HG03442 (cell line): ENCODE measurements at regions not wholly inside any gene's neighbourhood (a gene's known extent, or its start where the extent isn't known, plus 50 kb on each side); places are given as distances from the start of the nearest gene placed in this dataset.

Experiments used
- ATAC-seq: cut with Tn5 transposase; IDR thresholded peaks from one replicate; pipeline ENCODE4 v1.9.1; 2021; ENCODE audit warnings: mild to moderate bottlenecking, moderate library complexity; ENCODE audit not compliant: unreplicated experiment

DNA sequence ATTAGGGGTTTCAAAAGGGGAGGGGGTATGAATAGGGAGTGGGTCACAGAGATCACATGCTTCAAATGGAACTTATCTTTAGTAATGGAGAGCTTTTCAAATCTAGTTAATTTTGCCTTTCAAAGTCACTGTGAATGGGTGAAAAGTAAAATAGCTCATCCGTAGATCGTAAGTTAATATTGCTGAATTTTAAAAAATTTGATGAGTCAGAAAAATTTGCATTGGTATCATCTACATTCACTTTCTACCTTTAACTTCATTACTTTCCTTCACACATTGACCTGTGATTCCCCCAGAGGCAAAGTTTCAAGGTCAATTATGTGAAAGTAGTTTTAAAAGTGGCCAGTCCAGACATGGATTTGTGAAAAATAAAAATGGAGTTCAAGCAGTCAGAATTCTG is 139.0 kb upstream of the SLC35B3 start:
- ATAC-seq: no peak

DNA sequence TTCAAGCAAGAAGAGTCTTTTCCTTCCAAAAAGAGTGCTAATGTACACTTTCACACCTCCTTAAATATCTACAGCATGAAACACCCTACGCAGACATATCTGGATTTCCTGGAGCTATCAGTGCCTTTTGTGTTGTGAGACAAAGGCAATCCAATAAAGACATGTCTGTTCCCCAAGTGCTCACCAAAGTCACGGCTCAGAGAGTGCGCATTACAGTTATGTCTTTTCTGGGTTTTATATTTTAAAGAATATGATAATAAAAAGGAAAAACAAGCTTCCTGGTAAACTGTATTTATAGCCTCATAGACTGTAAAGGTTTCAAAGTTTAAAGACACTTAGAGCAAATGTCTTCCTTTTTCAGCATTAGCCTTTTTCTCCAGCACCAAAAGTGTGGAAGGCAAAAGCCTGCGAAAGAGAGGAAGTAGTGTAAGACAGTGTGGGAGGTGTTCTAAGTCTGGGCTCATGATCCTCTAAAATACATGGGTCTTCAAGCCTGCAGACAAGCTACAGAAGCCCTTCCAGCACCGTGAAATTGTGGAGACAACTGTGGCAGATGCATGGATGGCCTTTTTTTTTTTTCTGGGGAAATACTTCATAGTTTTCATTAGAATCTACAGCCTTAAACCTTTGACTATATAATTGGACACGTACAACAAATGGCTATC is 135.0 kb upstream of the SLC35B3 start:
- no peak for ATAC-seq

GRCh38 chr6:8562125-8562524 is 126.8 kb upstream of the SLC35B3 start:
- no peak for ATAC-seq

DNA sequence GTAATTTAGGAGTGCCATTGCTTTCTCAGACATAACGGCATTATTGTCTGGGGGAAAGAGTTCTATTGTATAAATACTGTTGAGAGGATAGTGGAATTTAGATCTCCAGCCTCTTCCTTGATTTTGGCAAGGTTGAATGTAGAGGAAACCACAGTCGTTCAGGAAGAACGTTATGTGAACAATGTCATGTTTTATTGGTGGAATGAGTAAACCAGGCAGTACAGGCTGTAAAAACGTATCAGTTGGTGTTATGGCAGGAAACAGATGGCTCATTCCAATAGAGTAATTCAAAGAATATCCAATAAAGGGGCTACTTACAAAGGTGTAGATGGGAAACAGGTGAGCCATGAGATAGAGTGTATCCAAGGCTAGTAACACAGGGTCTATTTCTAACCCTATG is 123.6 kb upstream of the SLC35B3 start:
- no peak for ATAC-seq

GRCh38 chr6:8557014-8557748 is 121.8 kb upstream of the SLC35B3 start:
- ATAC-seq: no peak

- ATAC-seq: no peak
Observed at GRCh38 chr6:8556370-8557013, 121.1 kb upstream of the SLC35B3 start.

DNA sequence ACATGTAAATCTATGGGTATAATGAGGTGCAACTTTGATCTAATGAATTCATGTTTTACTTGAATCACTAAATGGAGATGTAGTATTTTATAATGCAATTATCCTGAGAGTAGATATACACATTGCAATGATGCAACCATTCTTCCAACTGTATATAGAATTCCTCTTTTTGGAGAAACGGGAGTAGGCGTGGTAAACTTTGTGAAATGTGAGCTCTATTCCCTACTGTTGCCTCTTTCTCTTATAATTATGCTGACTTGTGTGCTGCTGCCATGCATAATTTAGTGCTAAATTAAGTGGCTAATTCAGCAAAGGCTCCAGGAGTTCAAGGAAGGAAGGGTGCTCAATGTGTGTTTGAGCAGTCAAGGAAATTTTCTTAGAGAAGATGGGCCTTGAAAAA is 116.6 kb upstream of the SLC35B3 start:
- ATAC-seq: no peak

DNA sequence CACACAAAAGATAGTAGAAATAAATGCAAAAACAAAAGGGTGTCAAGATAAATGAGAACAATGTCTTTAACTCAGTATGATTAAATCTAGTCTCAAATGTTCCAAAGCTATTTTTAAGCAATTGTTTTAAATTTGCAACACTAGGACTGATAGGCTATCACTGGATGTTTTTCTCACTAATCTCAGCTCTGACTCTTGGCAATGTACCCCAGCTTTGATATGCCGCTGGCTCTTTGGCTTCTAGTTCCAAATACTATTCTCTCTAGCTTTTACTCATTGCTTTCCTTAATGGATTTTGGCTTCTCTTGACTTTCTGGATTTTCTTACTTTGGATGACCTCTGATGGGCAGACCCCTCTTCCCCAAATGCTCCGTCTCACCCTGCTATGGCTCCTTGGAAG is 116.0 kb upstream of the SLC35B3 start:
- ATAC-seq: no peak

DNA sequence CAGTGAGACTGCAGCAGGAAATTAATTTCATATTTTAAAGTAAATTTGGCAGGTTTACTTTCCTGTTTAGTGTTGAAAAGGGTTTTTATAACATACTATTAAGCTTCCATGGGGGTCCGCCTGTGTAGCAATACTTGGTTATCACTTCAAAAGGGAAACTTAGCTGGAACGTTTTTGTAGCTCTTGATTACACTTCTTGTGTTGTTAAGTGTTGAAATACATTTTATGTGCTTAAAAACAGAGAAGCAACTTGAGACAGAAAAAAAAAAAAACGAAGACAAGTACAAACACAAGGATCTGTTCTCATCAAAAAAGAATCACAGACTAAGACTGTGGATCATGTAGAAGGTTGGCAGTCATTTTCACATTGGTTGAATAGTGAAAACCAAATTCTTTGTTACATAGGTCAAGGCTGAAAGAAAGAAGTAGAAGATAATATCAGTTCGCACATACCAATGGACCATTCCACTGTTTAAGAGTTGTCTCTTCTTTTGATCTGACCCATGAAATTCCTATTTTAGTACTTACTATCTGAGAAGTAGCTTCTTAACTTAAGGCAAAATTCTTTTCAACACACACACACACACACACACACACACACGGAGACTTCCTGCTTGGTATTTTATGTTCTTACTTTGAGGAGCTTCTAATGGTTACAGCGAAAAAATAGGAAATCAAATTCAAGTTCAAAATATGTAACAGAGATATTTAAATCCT is 113.9 kb upstream of the SLC35B3 start:
- no peak for ATAC-seq

DNA sequence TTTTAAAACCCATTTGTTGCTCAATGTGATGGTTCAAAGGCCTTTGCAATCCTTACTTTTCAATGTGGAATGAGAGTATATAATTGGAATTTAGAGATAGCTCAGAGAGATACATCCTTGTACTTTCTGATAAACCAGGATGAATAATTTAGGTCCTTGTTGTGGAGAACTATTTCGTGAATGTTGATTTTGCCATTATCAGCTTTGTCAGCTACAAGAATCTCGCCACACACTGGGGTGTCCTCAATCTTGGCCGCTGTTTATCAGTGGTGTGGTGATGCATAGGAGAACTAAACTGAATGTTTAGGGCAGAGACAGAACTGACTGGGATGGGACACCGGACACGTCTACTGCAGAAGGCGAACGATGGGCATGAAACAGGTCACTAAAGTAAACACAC is 111.2 kb upstream of the SLC35B3 start:
- ATAC-seq: no peak

GRCh38 chr6:8545336-8545735 is 110.0 kb upstream of the SLC35B3 start:
- no peak for ATAC-seq

GRCh38 chr6:8543714-8544113 is 108.4 kb upstream of the SLC35B3 start:
- ATAC-seq: no peak

DNA sequence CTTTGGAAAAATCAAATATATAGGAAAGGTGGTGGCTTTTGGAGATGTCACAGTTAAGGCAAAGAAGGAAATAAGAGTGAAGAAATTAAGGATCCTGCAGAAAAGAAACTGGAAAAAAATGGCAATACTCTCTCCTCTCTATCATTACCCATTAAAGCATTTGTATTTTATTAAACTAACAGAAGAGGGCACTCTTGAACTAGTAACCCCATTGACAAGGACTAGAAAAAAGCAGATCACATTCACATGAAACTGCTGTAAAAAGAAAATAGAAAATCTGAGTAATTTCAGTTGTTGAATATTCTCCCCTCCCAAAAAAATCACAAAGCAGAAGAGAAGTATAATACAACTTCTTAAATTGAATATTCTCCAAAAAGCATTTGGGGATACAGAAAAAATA is 104.1 kb upstream of the SLC35B3 start:
- no peak for ATAC-seq

GRCh38 chr6:8536122-8536521 is 100.8 kb upstream of the SLC35B3 start:
- no peak for ATAC-seq

- ATAC-seq: no peak
Observed at GRCh38 chr6:8535519-8535918, 100.2 kb upstream of the SLC35B3 start.

DNA sequence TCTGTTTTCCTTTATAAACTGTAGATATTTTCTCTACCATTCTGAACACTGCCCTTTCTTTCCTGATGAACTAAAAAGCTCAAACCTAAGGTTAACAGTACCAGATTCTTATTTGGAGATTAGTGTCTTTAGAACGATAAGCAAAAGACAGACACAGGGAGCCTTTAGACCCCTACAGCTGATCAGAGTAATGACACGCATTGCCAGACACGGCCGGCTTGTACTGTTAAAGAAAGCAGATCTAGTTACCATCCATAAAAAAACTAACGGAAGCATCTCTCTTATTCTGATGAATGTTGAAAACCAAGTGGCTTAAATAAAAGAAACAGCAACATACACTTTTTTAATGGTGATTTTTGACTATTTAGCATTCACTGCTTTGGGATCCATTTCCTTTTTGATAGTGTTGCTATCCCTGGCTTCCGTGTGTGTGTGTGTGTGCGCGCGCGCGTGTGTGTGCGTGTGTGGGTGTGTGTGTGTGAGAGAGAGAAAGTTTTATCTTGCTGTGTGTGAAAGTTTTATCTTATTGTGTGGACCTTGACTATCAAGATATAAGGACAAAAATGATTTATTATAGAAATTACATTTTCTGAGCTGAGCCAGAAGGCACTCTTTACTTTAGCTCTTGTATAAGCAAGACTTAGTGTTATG is 95.6 kb upstream of the SLC35B3 start:
- no peak for ATAC-seq

- ATAC-seq: no peak
Observed at GRCh38 chr6:8529250-8529649, 93.9 kb upstream of the SLC35B3 start.

DNA sequence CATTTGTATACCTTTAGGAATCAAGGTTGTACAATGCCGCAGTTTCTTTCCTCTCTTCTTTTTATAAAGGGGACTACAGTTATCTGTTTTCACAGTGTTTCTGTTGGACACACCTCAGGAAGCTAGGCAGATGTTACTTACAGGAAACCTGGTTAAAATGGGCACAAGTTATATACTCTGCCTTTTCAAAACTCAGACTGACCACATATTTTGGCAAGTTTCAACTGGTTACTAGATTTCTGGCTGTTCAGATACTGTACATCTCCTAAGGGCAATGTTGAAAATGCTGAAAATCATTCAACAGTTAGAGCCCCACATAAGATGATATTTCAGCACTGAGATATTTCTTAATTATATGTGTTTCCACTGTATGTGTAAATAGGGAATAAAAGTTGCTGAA is 92.5 kb upstream of the SLC35B3 start:
- no peak for ATAC-seq

GRCh38 chr6:8526624-8527023 is 91.3 kb upstream of the SLC35B3 start:
- no peak for ATAC-seq

- no peak for ATAC-seq
Observed at GRCh38 chr6:8525370-8525769, 90.0 kb upstream of the SLC35B3 start.

- ATAC-seq: no peak
Observed at GRCh38 chr6:8513174-8513573, 77.8 kb upstream of the SLC35B3 start.
